Common myeloid progenitor, CD34-positive (primary cell): ENCODE measurements at regions not wholly inside any gene's neighbourhood (a gene's known extent, or its start where the extent isn't known, plus 50 kb on each side); places are given as distances from the start of the nearest gene placed in this dataset.

Source experiments
- CTCF ChIA-PET: fragments of 350-600 bp; sonication (Branson Sonifier 250); formaldehyde crosslinking; loops from one replicate; lab custom pipeline; 2021; ENCODE audit warnings: antibody characterized with exemption; lab: Charles Lee
- POLR2A ChIA-PET: fragments of 350-600 bp; sonication (Branson Sonifier 250); formaldehyde crosslinking; loops from one replicate; lab custom pipeline; 2021; ENCODE audit warnings: antibody characterized with exemption; lab: Charles Lee
- DNase-seq, 3 donors: peaks; one replicate each; pipeline versions ENCODE4 v3.0.0 to v3.0.0-alpha.2; 2013
- H3K27ac ChIP-seq, 2 experiments: 1 replicate in 1 of 2; 2 replicates in 1 of 2; pipeline ENCODE4 v1.7.0; 2013; ENCODE audit warnings: inconsistent platforms in 2 of 2, low read length in 2 of 2, mild to moderate bottlenecking in 2 of 2, low read depth in 1 of 2, moderate library complexity in 1 of 2; ENCODE audit not compliant: severe bottlenecking in 2 of 2, insufficient read depth in 1 of 2, poor library complexity in 1 of 2
- H3K27me3 ChIP-seq, 5 experiments: replicated peaks in 2 of 5; 1 replicate in 3 of 5; 2 replicates in 2 of 5; pipeline versions ENCODE4 v1.6.1 to v1.7.0; 2013; ENCODE audit warnings: low read length in 4 of 5, mild to moderate bottlenecking in 2 of 5, moderate library complexity in 2 of 5, inconsistent platforms in 1 of 5; ENCODE audit not compliant: insufficient read depth in 5 of 5, control insufficient read depth in 4 of 5
- H3K36me3 ChIP-seq, 4 experiments: 1 replicate in 2 of 4; 2 replicates in 2 of 4; pipeline versions ENCODE4 v1.6.1 to v1.7.0; 2013; ENCODE audit warnings: low read length in 3 of 4, control low read depth in 1 of 4, mild to moderate bottlenecking in 1 of 4; ENCODE audit not compliant: control insufficient read depth in 4 of 4, insufficient read depth in 4 of 4
- H3K4me1 ChIP-seq, 4 experiments: 1 replicate in 3 of 4; 2 replicates in 1 of 4; pipeline versions ENCODE4 v1.6.1 to v1.7.1; 2013; ENCODE audit warnings: low read length in 3 of 4, mild to moderate bottlenecking in 3 of 4, control low read depth in 1 of 4, inconsistent platforms in 1 of 4, moderate library complexity in 1 of 4; ENCODE audit not compliant: control insufficient read depth in 4 of 4, insufficient read depth in 4 of 4; ENCODE audit errors: control extremely low read depth in 1 of 4
- H3K4me3 ChIP-seq, 7 experiments: 1 replicate in 4 of 7; 2 replicates in 3 of 7; pipeline versions ENCODE4 v1.5.1 to v1.7.0; 2013; ENCODE audit warnings: mild to moderate bottlenecking in 7 of 7, low read length in 6 of 7, moderate library complexity in 6 of 7, inconsistent platforms in 2 of 7, low read depth in 2 of 7, control low read depth in 1 of 7; ENCODE audit not compliant: insufficient read depth in 4 of 7, control insufficient read depth in 1 of 7; ENCODE audit errors: extremely low read depth in 1 of 7
- H3K9me3 ChIP-seq, 5 experiments: 1 replicate in 4 of 5; 2 replicates in 1 of 5; pipeline versions ENCODE4 v1.6.1 to v1.7.1; 2013; ENCODE audit warnings: low read length in 4 of 5, mild to moderate bottlenecking in 2 of 5, inconsistent platforms in 1 of 5, low read depth in 1 of 5, moderate library complexity in 1 of 5; ENCODE audit not compliant: control insufficient read depth in 4 of 5, insufficient read depth in 2 of 5; ENCODE audit errors: control extremely low read depth in 1 of 5
- WGBS: methylation state at CpG from one replicate; pipeline ENCODE4 v1.1.5; 2013; ENCODE audit not compliant: insufficient coverage; 5-methylcytosine and 5-hydroxymethylcytosine counted together

- no peak overlapping the region for H3K27ac ChIP-seq
- ChIA-PET POLR2A (no interaction called here), CTCF (no interaction called here)
- WGBS = 59% methylated on average over 10 of the region's 13 CpGs
- H3K36me3 ChIP-seq = no peaks in the 10 kb centered on the region
- H3K27me3 ChIP-seq = no peaks in the 10 kb centered on the region
- DNase-seq = peak; percentile 27 to 89 (median 81)
- H3K9me3 ChIP-seq = peaks cover 0 to 2% (median 0%) of the 10 kb centered on the region in 5 experiments
- H3K4me1 ChIP-seq = peaks cover 2 to 20% (median 14%) of the 10 kb centered on the region in 4 experiments
- H3K4me3 ChIP-seq = peak overlapping the region in 1 of 7 experiments; percentile 16
Measured at GRCh38 chr14:101134851-101135433, 231.4 kb upstream of the RTL1 start.

DNA sequence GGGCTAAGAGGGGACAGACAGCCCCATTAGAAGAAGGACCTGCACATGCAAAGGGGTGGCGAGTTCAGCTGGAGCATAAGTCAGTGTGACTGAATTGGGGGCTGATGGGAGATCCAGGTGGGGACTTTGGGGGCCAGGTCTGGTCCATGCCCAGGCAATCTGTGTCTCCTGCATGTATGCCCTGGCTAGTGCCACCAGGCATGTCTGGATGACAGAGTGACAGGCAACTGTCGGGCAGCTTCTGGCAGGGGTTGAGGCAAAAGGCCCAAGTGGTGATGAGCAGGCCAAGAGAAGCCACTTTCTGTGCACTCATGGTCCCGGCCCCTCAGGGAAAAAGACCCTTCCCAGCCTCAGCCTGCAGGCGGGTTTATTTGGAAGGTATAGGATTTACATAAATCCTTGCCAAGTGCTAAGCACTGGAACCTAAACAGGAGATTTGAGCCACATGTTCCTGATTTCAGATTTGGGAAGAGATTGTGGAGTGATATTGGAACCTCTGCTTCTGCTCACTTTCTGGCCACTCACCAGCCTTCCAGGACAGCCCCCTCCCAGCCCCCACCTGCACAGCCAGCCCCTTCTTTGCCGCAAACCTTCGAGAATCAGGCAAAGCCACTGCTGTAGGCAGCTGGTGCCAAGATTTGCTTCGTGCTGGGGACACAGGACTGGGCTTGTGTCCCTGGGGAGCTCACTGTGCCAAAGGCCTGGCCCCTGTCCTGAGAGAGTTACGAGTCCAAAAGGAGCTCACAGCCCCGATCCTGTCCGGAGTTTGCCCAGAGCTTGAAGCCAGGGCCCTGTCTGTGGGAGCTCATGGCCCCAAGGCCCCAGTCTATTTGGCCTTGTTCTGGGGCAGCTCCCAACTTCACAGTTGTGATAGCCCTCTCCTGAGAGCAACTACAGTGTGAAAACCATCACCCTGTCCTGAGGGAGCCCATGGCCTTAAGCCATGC is 232.5 kb upstream of the RTL1 start:
- H3K36me3 ChIP-seq = no peaks in the 10 kb centered on the region
- H3K4me1 ChIP-seq = peaks cover 2 to 20% (median 14%) of the 10 kb centered on the region in 4 experiments
- H3K27ac ChIP-seq = no peak overlapping the region
- no peak for DNase-seq
- ChIA-PET POLR2A (interaction anchor here (0.6 to 0.8 kb wide), 2 partner anchors 9 to 53 kb away, joined by 3 to 4 read pairs; no protein-coding TSS in a partner anchor), CTCF (no interaction called here)
- peaks cover 0 to 12% (median 3%) of the 10 kb centered on the region in 5 experiments for H3K9me3 ChIP-seq
- H3K4me3 ChIP-seq = no peak overlapping the region
- no peaks in the 10 kb centered on the region for H3K27me3 ChIP-seq
- 93% methylated on average over 7 of the region's 10 CpGs for WGBS

DNA sequence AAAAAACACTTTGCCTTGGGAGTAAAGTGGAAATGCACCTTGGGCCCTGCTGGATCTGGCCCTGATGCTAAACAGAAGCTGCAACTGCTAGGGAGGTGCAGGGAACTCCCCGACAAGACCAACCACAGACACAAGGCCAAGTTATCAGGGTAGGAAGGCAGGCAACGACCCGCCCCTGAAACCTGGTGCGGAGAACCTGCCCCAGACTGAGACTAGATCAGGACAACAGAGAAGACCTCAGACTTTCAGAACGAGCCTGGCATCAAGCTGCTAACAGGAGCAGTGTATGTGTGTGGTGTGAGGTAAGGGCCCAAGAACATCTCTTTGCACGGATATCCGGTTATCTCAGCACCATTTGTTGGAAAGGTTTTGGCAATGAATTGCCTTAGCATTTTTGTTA is 233.7 kb upstream of the RTL1 start:
- no peak for DNase-seq
- no peaks in the 10 kb centered on the region for H3K27me3 ChIP-seq
- H3K27ac ChIP-seq = no peak overlapping the region
- H3K4me1 ChIP-seq = peaks cover 2 to 20% (median 14%) of the 10 kb centered on the region in 4 experiments
- peaks cover 0 to 20% (median 3%) of the 10 kb centered on the region in 5 experiments for H3K9me3 ChIP-seq
- H3K4me3 ChIP-seq = no peak overlapping the region
- H3K36me3 ChIP-seq = no peaks in the 10 kb centered on the region
- ChIA-PET POLR2A (no interaction called here), CTCF (interaction anchor here (0.5 kb wide), 1 partner anchor 70 kb away, joined by 3 read pairs; no protein-coding TSS in a partner anchor)
- WGBS = 95% methylated on average over 4 of the region's 7 CpGs

DNA sequence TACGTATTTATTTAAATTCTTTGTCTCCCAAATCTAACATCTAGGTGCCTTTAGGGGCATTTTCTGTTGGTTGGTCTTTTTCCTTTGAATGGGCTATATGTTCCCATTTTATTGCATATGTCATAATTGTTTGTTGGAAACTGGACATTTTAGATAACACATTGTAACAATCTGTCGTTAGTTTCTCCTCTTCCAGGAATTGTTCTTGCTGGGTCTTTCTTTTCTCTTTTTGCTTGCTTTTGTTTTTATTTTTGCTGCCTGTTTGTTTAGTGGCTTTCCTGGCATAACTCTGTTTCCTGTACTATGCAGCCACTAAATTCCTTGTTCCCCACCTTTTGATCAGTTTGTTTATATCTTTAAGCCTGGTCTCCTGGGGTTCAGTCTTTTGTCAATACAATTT is 244.3 kb upstream of the RTL1 start:
- POLR2A ChIA-PET = no interaction called here
- no peak overlapping the region for H3K27ac ChIP-seq
- DNase-seq = no peak
- WGBS = no CpG with 5 or more reads among the region's 2 CpGs
- peaks cover 0 to 5% (median 0%) of the 10 kb centered on the region in 5 experiments for H3K27me3 ChIP-seq
- H3K4me1 ChIP-seq = no peaks in the 10 kb centered on the region
- CTCF ChIA-PET = interaction anchor here (1.0 kb wide), 1 partner anchor 30 kb away, joined by 3 read pairs; no protein-coding TSS in a partner anchor
- no peaks in the 10 kb centered on the region for H3K36me3 ChIP-seq
- H3K4me3 ChIP-seq = no peak overlapping the region
- H3K9me3 ChIP-seq = peaks cover 0 to 5% (median 0%) of the 10 kb centered on the region in 5 experiments

DNA sequence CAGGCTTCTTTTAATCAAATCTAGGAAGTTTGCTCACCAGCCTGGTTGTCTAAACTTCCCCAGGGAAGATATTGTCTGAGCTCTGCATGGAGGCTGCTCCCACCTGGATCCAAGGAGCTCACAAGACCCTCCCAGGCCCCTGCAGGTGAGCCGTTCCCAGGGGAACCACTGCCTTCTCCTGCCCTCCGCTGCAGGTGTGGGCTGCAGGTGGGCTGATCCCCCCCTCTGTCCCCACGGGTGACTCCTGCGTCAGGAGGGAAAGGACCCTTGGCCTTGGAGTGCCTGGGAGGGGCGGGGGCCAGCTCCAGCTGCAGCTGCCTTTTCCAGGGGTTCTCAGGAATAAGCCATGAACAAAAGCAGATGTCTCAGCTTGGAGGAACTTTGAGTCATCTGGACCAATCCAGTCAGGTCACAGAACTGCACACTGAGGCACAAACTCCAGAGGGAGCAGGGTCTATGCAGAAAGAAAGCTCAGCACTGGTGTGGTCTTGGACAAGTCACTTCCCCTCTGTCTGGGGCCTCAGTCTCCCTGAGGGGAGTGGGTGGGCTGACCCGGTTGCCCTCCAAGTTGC is 246.6 kb upstream of the RTL1 start:
- CTCF ChIA-PET = no interaction called here
- Histone ChIP-seq H3K9me3 (peaks cover 0 to 5% (median 0%) of the 10 kb centered on the region in 5 experiments), H3K36me3 (no peaks in the 10 kb centered on the region), H3K27ac (no peak overlapping the region), H3K4me1 (no peaks in the 10 kb centered on the region), H3K4me3 (no peak overlapping the region), H3K27me3 (peaks cover 0 to 5% (median 0%) of the 10 kb centered on the region in 5 experiments)
- POLR2A ChIA-PET = no interaction called here
- no peak for DNase-seq
- 85% methylated on average over 6 of the region's 6 CpGs for WGBS

DNA sequence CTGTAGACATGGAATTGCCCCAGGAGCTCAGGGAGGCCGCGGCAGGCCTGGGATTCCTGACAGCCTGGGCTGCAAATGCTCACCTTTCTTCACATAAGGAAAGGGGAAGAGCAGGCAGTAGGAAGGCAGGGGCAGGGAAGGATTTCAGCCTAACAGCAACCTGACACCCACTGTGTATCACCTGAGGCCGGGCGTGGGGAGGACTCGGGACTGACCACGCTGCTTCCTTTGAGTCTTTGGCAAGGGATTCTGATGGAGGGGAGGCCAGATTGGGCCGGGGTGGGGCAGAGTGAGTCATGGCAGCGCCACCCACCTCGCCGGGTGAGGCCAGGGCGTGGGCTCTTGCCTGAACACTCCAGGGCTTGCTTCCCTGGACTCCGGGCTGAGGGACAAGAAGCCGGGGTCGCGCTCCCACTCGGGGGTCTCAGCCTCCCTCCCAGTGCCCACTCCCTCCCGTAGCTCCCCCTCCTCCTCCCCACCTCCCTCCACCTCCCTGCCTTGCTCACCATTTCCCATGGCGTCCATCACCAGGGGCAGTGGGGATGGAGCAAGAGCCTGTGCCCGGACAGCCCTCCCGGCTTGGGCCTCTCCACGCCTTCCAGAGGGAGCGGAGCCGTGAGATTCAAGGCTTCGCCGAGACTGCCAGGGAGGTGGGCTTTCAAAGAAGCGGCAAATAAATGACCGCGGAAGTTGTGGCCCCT is 247.9 kb upstream of the RTL1 start:
- Histone ChIP-seq H3K9me3 (peaks cover 0 to 5% (median 0%) of the 10 kb centered on the region in 5 experiments), H3K36me3 (no peaks in the 10 kb centered on the region), H3K4me3 (no peak overlapping the region), H3K27ac (no peak overlapping the region), H3K4me1 (no peaks in the 10 kb centered on the region), H3K27me3 (peaks cover 0 to 5% (median 0%) of the 10 kb centered on the region in 5 experiments)
- no peak for DNase-seq
- ChIA-PET CTCF (no interaction called here), POLR2A (no interaction called here)
- WGBS = 70% methylated on average over 21 of the region's 28 CpGs
